ENCODE measurements at regions not wholly inside any gene's neighbourhood (a gene's known extent, or its start where the extent isn't known, plus 50 kb on each side); places are given as distances from the start of the nearest gene placed in this dataset.
A peak's percentile ranks its signal among the peaks of the same experiment; 100 is the strongest.

- DNase-seq (ENCODE audit: insufficient read length) = no peak
- peak; percentile 88 for FAIRE-seq
- TF ChIP-seq POLR2AphosphoS5 (IDR thresholded peaks at IDR 0.05; ENCODE audit: low read depth, low read length) (no peak), TAF1 (IDR thresholded peaks at IDR 0.05; ENCODE audit: borderline replicate concordance, low read depth, low read length) (no peak), POLR2A (IDR thresholded peaks at IDR 0.05; ENCODE audit: low read depth, low read length) (no peak)
Observed at GRCh38 chr7:45246339-45246738, 88.7 kb downstream of the RAMP3 start.

- DNase-seq (ENCODE audit: insufficient read length) (no peak), FAIRE-seq (no peak)
- TF ChIP-seq POLR2A (IDR thresholded peaks at IDR 0.05; ENCODE audit: low read depth, low read length) (no peak), POLR2AphosphoS5 (IDR thresholded peaks at IDR 0.05; ENCODE audit: low read depth, low read length) (no peak), TAF1 (IDR thresholded peaks at IDR 0.05; ENCODE audit: borderline replicate concordance, low read depth, low read length) (no peak)
Observed at GRCh38 chr7:45252248-45252647, 94.7 kb downstream of the RAMP3 start.

- no peak for FAIRE-seq
- TF ChIP-seq TAF1 (IDR thresholded peaks at IDR 0.05; ENCODE audit: borderline replicate concordance, low read depth, low read length) (no peak), POLR2AphosphoS5 (IDR thresholded peaks at IDR 0.05; ENCODE audit: low read depth, low read length) (no peak), POLR2A (IDR thresholded peaks at IDR 0.05; ENCODE audit: low read depth, low read length) (no peak)
- DNase-seq (ENCODE audit: insufficient read length) = no peak
Observed at GRCh38 chr7:45252857-45253256, 95.3 kb downstream of the RAMP3 start.

GRCh38 chr7:45253368-45253767 is 95.8 kb downstream of the RAMP3 start:
- FAIRE-seq = no peak
- DNase-seq (ENCODE audit: insufficient read length) = no peak
- TF ChIP-seq POLR2A (IDR thresholded peaks at IDR 0.05; ENCODE audit: low read depth, low read length) (no peak), TAF1 (IDR thresholded peaks at IDR 0.05; ENCODE audit: borderline replicate concordance, low read depth, low read length) (no peak), POLR2AphosphoS5 (IDR thresholded peaks at IDR 0.05; ENCODE audit: low read depth, low read length) (no peak)

- TF ChIP-seq TAF1 (IDR thresholded peaks at IDR 0.05; ENCODE audit: borderline replicate concordance, low read depth, low read length) (no peak), POLR2AphosphoS5 (IDR thresholded peaks at IDR 0.05; ENCODE audit: low read depth, low read length) (no peak), POLR2A (IDR thresholded peaks at IDR 0.05; ENCODE audit: low read depth, low read length) (no peak)
- FAIRE-seq (no peak), DNase-seq (ENCODE audit: insufficient read length) (no peak)
Observed at GRCh38 chr7:45255187-45255586, 97.6 kb downstream of the RAMP3 start.

- DNase-seq (ENCODE audit: insufficient read length) (no peak), FAIRE-seq (no peak)
- TF ChIP-seq TAF1 (IDR thresholded peaks at IDR 0.05; ENCODE audit: borderline replicate concordance, low read depth, low read length) (no peak), POLR2A (IDR thresholded peaks at IDR 0.05; ENCODE audit: low read depth, low read length) (no peak), POLR2AphosphoS5 (IDR thresholded peaks at IDR 0.05; ENCODE audit: low read depth, low read length) (no peak)
Observed at GRCh38 chr7:45256309-45256708, 98.7 kb downstream of the RAMP3 start.

- TF ChIP-seq POLR2A (IDR thresholded peaks at IDR 0.05; ENCODE audit: low read depth, low read length) (no peak), TAF1 (IDR thresholded peaks at IDR 0.05; ENCODE audit: borderline replicate concordance, low read depth, low read length) (no peak), POLR2AphosphoS5 (IDR thresholded peaks at IDR 0.05; ENCODE audit: low read depth, low read length) (no peak)
- FAIRE-seq = no peak
- DNase-seq (ENCODE audit: insufficient read length) = no peak
Observed at GRCh38 chr7:45256775-45257174, 99.2 kb downstream of the RAMP3 start.

- DNase-seq (ENCODE audit: insufficient read length) (no peak), FAIRE-seq (no peak)
- TF ChIP-seq TAF1 (IDR thresholded peaks at IDR 0.05; ENCODE audit: borderline replicate concordance, low read depth, low read length) (no peak), POLR2AphosphoS5 (IDR thresholded peaks at IDR 0.05; ENCODE audit: low read depth, low read length) (no peak), POLR2A (IDR thresholded peaks at IDR 0.05; ENCODE audit: low read depth, low read length) (no peak)
Observed at GRCh38 chr7:45257284-45257683, 99.7 kb downstream of the RAMP3 start.

GRCh38 chr7:45258533-45259226 is 101.1 kb downstream of the RAMP3 start:
- TF ChIP-seq POLR2A (IDR thresholded peaks at IDR 0.05; ENCODE audit: low read depth, low read length) (no peak), TAF1 (IDR thresholded peaks at IDR 0.05; ENCODE audit: borderline replicate concordance, low read depth, low read length) (no peak), POLR2AphosphoS5 (IDR thresholded peaks at IDR 0.05; ENCODE audit: low read depth, low read length) (no peak)
- FAIRE-seq = peak; percentile 70
- DNase-seq (ENCODE audit: insufficient read length) = no peak

GRCh38 chr7:45259227-45259596 is 101.6 kb downstream of the RAMP3 start:
- DNase-seq (ENCODE audit: insufficient read length) = no peak
- no peak for FAIRE-seq
- TF ChIP-seq POLR2AphosphoS5 (IDR thresholded peaks at IDR 0.05; ENCODE audit: low read depth, low read length) (no peak), POLR2A (IDR thresholded peaks at IDR 0.05; ENCODE audit: low read depth, low read length) (no peak), TAF1 (IDR thresholded peaks at IDR 0.05; ENCODE audit: borderline replicate concordance, low read depth, low read length) (no peak)

GRCh38 chr7:45259966-45260646 is 102.5 kb downstream of the RAMP3 start:
- DNase-seq (ENCODE audit: insufficient read length) = peak; percentile 63
- peak; percentile 97 for FAIRE-seq
- TF ChIP-seq TAF1 (IDR thresholded peaks at IDR 0.05; ENCODE audit: borderline replicate concordance, low read depth, low read length) = no peak
- TF ChIP-seq POLR2A (IDR thresholded peaks at IDR 0.05; ENCODE audit: low read depth, low read length) = no peak
- TF ChIP-seq POLR2AphosphoS5 (IDR thresholded peaks at IDR 0.05; ENCODE audit: low read depth, low read length) = no peak

- no peak for DNase-seq (ENCODE audit: insufficient read length)
- no peak for FAIRE-seq
- no peak for TF ChIP-seq POLR2A (IDR thresholded peaks at IDR 0.05; ENCODE audit: low read depth, low read length)
Observed at GRCh38 chr7:45267262-45267661, 109.7 kb downstream of the RAMP3 start.

Measured in GM12892 (cell line).